Trophoblast cell (in vitro differentiated cells and primary cell): ENCODE measurements at regions not wholly inside any gene's neighbourhood (a gene's known extent, or its start where the extent isn't known, plus 50 kb on each side); places are given as distances from the start of the nearest gene placed in this dataset.

Experiments used
- DNase-seq, 2 donors: peaks; one replicate each; pipeline ENCODE4 v3.0.0-alpha.2; 2016
- H2AFZ ChIP-seq: 2 replicates; pipeline ENCODE4 v1.6.1; 2013; ENCODE audit warnings: low read length, moderate library complexity, mild to moderate bottlenecking; ENCODE audit not compliant: insufficient read depth, poor library complexity
- H2AK5ac ChIP-seq: 2 replicates; pipeline ENCODE4 v1.6.1; 2013; ENCODE audit warnings: mild to moderate bottlenecking, low read length
- H2BK120ac ChIP-seq: 2 replicates; pipeline ENCODE4 v1.6.1; 2013; ENCODE audit warnings: low read length, mild to moderate bottlenecking, moderate library complexity; ENCODE audit not compliant: insufficient read depth, poor library complexity
- H2BK12ac ChIP-seq: 2 replicates; pipeline ENCODE4 v1.6.1; 2013; ENCODE audit warnings: mild to moderate bottlenecking, low read length, moderate library complexity
- H2BK5ac ChIP-seq: 2 replicates; pipeline ENCODE4 v1.6.1; 2013; ENCODE audit warnings: low read length, low read depth, moderate library complexity, mild to moderate bottlenecking; ENCODE audit not compliant: poor library complexity
- H3K14ac ChIP-seq: 2 replicates; pipeline ENCODE4 v1.6.1; 2013; ENCODE audit warnings: mild to moderate bottlenecking, low read length
- H3K18ac ChIP-seq: 2 replicates; pipeline ENCODE4 v1.6.1; 2013; ENCODE audit warnings: mild to moderate bottlenecking, low read length
- H3K23ac ChIP-seq: 2 replicates; pipeline ENCODE4 v1.6.1; 2013; ENCODE audit warnings: low read length
- H3K27ac ChIP-seq: 2 replicates; pipeline ENCODE4 v1.5.1; 2013; ENCODE audit warnings: low read depth, mild to moderate bottlenecking, inconsistent platforms, low read length, moderate library complexity
- H3K27me3 ChIP-seq: 2 replicates; pipeline ENCODE4 v1.6.1; 2013; ENCODE audit warnings: inconsistent platforms, mild to moderate bottlenecking, low read length, moderate library complexity; ENCODE audit not compliant: insufficient read depth
- H3K36me3 ChIP-seq, 2 experiments: 1 replicate in 1 of 2; 2 replicates in 1 of 2; pipeline ENCODE4 v1.6.1; 2013; ENCODE audit warnings: low read length in 2 of 2, mild to moderate bottlenecking in 2 of 2, moderate library complexity in 1 of 2; ENCODE audit not compliant: insufficient read depth in 2 of 2, control insufficient read depth in 1 of 2
- H3K4ac ChIP-seq: 2 replicates; pipeline ENCODE4 v1.6.1; 2013; ENCODE audit warnings: low read depth, mild to moderate bottlenecking, low read length, moderate library complexity
- H3K4me1 ChIP-seq, 2 experiments: 1 replicate in 1 of 2; 2 replicates in 1 of 2; pipeline ENCODE4 v1.6.1; 2013; ENCODE audit warnings: low read length in 2 of 2, mild to moderate bottlenecking in 2 of 2, moderate library complexity in 1 of 2; ENCODE audit not compliant: insufficient read depth in 2 of 2, control insufficient read depth in 1 of 2
- H3K4me2 ChIP-seq: 2 replicates; pipeline ENCODE4 v1.6.1; 2013; ENCODE audit warnings: inconsistent platforms, mild to moderate bottlenecking, low read length, moderate library complexity
- H3K4me3 ChIP-seq: 2 replicates; pipeline ENCODE4 v1.5.1; 2013; ENCODE audit warnings: mild to moderate bottlenecking, low read depth, low read length, inconsistent platforms
- H3K79me1 ChIP-seq: one replicate; pipeline ENCODE4 v1.6.1; 2013; ENCODE audit warnings: low read length
- H3K79me2 ChIP-seq: 2 replicates; pipeline ENCODE4 v1.6.1; 2013; ENCODE audit warnings: low read length, mild to moderate bottlenecking; ENCODE audit not compliant: control insufficient read depth, insufficient read depth, poor library complexity
- H3K9ac ChIP-seq: 2 replicates; pipeline ENCODE4 v1.6.1; 2013; ENCODE audit warnings: mild to moderate bottlenecking, low read length
- H3K9me3 ChIP-seq: 2 replicates; pipeline ENCODE4 v1.6.1; 2013; ENCODE audit warnings: low read depth, mild to moderate bottlenecking, control low read depth, inconsistent platforms, low read length; ENCODE audit not compliant: insufficient read depth
- H4K12ac ChIP-seq: 2 replicates; pipeline ENCODE4 v1.6.1; 2013; ENCODE audit warnings: low read depth, mild to moderate bottlenecking, low read length, moderate library complexity
- H4K8ac ChIP-seq: 2 replicates; pipeline ENCODE4 v1.6.1; 2013; ENCODE audit warnings: low read depth, mild to moderate bottlenecking, low read length, moderate library complexity
- H4K91ac ChIP-seq: one replicate; pipeline ENCODE4 v1.6.1; 2013; ENCODE audit warnings: low read depth, mild to moderate bottlenecking, low read length, moderate library complexity
- WGBS: extraction: QIAGEN DNeasy Blood & Tissue Kit; methylation state at CpG from one replicate; pipeline ENCODE4 v1.1.7; 2013; ENCODE audit warnings: missing lambda C conversion rate; ENCODE audit not compliant: insufficient read length, insufficient coverage; ENCODE audit errors: extremely low coverage; 5-methylcytosine and 5-hydroxymethylcytosine counted together

GRCh38 chr12:46462641-46463355 is 90.2 kb upstream of the SLC38A2 start:
- H4K91ac ChIP-seq, result no peak overlapping the region
- H3K4me1 ChIP-seq, result peaks cover 0 to 5% of the 10 kb centered on the region in 2 experiments
- H2BK120ac ChIP-seq, result no peak overlapping the region
- H3K4ac ChIP-seq, result no peak overlapping the region
- H3K27ac ChIP-seq, result no peak overlapping the region
- no peaks in the 10 kb centered on the region for H3K27me3 ChIP-seq
- no peaks in the 10 kb centered on the region for H3K9me3 ChIP-seq
- H2BK12ac ChIP-seq, result no peak overlapping the region
- no peak for DNase-seq
- no peak overlapping the region for H2AFZ ChIP-seq
- no peaks in the 10 kb centered on the region for H3K79me2 ChIP-seq
- H3K79me1 ChIP-seq, result peaks cover 2% of the 10 kb centered on the region
- H3K36me3 ChIP-seq, result no peaks in the 10 kb centered on the region
- H3K9ac ChIP-seq, result no peak overlapping the region
- no peak overlapping the region for H3K23ac ChIP-seq
- H2BK5ac ChIP-seq, result no peak overlapping the region
- H3K4me3 ChIP-seq, result no peak overlapping the region
- no peak overlapping the region for H3K4me2 ChIP-seq
- no peak overlapping the region for H3K14ac ChIP-seq
- no peak overlapping the region for H3K18ac ChIP-seq
- WGBS, result no CpG with 5 or more reads among the region's 3 CpGs
- H4K8ac ChIP-seq, result no peak overlapping the region
- H2AK5ac ChIP-seq, result no peak overlapping the region
- no peak overlapping the region for H4K12ac ChIP-seq

GRCh38 chr12:46461907-46462640 is 89.5 kb upstream of the SLC38A2 start:
- no peaks in the 10 kb centered on the region for H3K9me3 ChIP-seq
- no peak for DNase-seq
- H3K27ac ChIP-seq, result no peak overlapping the region
- no peak overlapping the region for H3K18ac ChIP-seq
- H2BK12ac ChIP-seq, result no peak overlapping the region
- H4K8ac ChIP-seq, result no peak overlapping the region
- H4K12ac ChIP-seq, result no peak overlapping the region
- WGBS, result no CpG with 5 or more reads among the region's 4 CpGs
- H3K27me3 ChIP-seq, result no peaks in the 10 kb centered on the region
- no peak overlapping the region for H3K23ac ChIP-seq
- H4K91ac ChIP-seq, result no peak overlapping the region
- H2BK5ac ChIP-seq, result no peak overlapping the region
- H2BK120ac ChIP-seq, result no peak overlapping the region
- H3K4ac ChIP-seq, result no peak overlapping the region
- no peak overlapping the region for H3K4me2 ChIP-seq
- peaks cover 0 to 5% of the 10 kb centered on the region in 2 experiments for H3K4me1 ChIP-seq
- peaks cover 2% of the 10 kb centered on the region for H3K79me1 ChIP-seq
- no peak overlapping the region for H2AK5ac ChIP-seq
- H3K14ac ChIP-seq, result no peak overlapping the region
- no peak overlapping the region for H2AFZ ChIP-seq
- H3K36me3 ChIP-seq, result no peaks in the 10 kb centered on the region
- H3K79me2 ChIP-seq, result no peaks in the 10 kb centered on the region
- H3K4me3 ChIP-seq, result no peak overlapping the region
- H3K9ac ChIP-seq, result no peak overlapping the region

- H3K23ac ChIP-seq, result no peak overlapping the region
- H3K36me3 ChIP-seq, result no peaks in the 10 kb centered on the region
These were observed 88.9 kb upstream of the SLC38A2 start for GRCh38 chr12:46461459-46461858.

GRCh38 chr12:46460682-46461210 is 88.2 kb upstream of the SLC38A2 start:
- Histone ChIP-seq H3K79me2 (no peaks in the 10 kb centered on the region), H4K8ac (no peak overlapping the region), H2BK5ac (no peak overlapping the region), H3K4ac (no peak overlapping the region), H2BK120ac (no peak overlapping the region), H3K9me3 (no peaks in the 10 kb centered on the region), H2AK5ac (no peak overlapping the region), H3K36me3 (no peaks in the 10 kb centered on the region), H3K18ac (no peak overlapping the region), H2BK12ac (no peak overlapping the region), H3K4me2 (no peak overlapping the region), H3K27ac (no peak overlapping the region), H2AFZ (no peak overlapping the region), H3K4me3 (no peak overlapping the region), H3K79me1 (peaks cover 2% of the 10 kb centered on the region), H3K27me3 (no peaks in the 10 kb centered on the region), H4K91ac (no peak overlapping the region), H3K9ac (no peak overlapping the region), H3K14ac (no peak overlapping the region), H3K23ac (no peak overlapping the region), H3K4me1 (peaks cover 3 to 9% of the 10 kb centered on the region in 2 experiments), H4K12ac (no peak overlapping the region)
- no CpG with 5 or more reads among the region's 2 CpGs for WGBS
- no peak for DNase-seq

More at GRCh38 chr12:46461459-46461858, 88.9 kb upstream of the SLC38A2 start:
- no peak overlapping the region for H2AK5ac ChIP-seq
- H4K91ac ChIP-seq, result no peak overlapping the region
- no peak overlapping the region for H3K4ac ChIP-seq
- no peak for DNase-seq
- no peak overlapping the region for H4K8ac ChIP-seq
- H3K9me3 ChIP-seq, result no peaks in the 10 kb centered on the region
- H2BK12ac ChIP-seq, result no peak overlapping the region
- no peak overlapping the region for H3K14ac ChIP-seq
- H3K27ac ChIP-seq, result no peak overlapping the region
- H3K18ac ChIP-seq, result no peak overlapping the region
- H3K79me2 ChIP-seq, result no peaks in the 10 kb centered on the region
- no peak overlapping the region for H2BK120ac ChIP-seq
- no peak overlapping the region for H3K4me3 ChIP-seq
- H3K9ac ChIP-seq, result no peak overlapping the region
- H3K79me1 ChIP-seq, result peaks cover 2% of the 10 kb centered on the region
- no peaks in the 10 kb centered on the region for H3K27me3 ChIP-seq
- no CpG with 5 or more reads among the region's 5 CpGs for WGBS
- H2BK5ac ChIP-seq, result no peak overlapping the region
- H2AFZ ChIP-seq, result no peak overlapping the region
- peaks cover 0 to 5% of the 10 kb centered on the region in 2 experiments for H3K4me1 ChIP-seq
- H3K4me2 ChIP-seq, result no peak overlapping the region
- H4K12ac ChIP-seq, result no peak overlapping the region
